ENCODE measurements at regions not wholly inside any gene's neighbourhood (a gene's known extent, or its start where the extent isn't known, plus 50 kb on each side); places are given as distances from the start of the nearest gene placed in this dataset.

DNA sequence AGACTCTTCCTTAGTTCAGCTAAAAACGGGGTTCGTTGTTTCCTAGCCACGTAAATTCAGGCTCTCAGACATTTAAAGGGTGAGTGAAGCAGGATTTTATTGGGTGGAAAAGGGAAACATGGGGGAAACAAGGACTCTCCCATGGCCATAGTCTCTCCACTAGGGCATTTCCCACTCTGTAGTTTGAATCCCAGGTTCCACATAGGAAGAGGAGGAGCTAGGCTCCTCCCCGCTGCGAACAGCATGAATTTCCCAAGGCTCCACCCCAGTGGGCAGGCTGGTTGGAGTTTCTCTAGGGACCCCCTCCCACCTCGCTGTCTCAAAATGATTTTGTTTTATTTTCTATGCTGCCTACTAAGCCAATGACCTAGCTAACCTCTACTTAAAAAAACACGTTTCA is 2170.8 kb upstream of the PCDH20 start:
- TF ChIP-seq, protein P1, sequence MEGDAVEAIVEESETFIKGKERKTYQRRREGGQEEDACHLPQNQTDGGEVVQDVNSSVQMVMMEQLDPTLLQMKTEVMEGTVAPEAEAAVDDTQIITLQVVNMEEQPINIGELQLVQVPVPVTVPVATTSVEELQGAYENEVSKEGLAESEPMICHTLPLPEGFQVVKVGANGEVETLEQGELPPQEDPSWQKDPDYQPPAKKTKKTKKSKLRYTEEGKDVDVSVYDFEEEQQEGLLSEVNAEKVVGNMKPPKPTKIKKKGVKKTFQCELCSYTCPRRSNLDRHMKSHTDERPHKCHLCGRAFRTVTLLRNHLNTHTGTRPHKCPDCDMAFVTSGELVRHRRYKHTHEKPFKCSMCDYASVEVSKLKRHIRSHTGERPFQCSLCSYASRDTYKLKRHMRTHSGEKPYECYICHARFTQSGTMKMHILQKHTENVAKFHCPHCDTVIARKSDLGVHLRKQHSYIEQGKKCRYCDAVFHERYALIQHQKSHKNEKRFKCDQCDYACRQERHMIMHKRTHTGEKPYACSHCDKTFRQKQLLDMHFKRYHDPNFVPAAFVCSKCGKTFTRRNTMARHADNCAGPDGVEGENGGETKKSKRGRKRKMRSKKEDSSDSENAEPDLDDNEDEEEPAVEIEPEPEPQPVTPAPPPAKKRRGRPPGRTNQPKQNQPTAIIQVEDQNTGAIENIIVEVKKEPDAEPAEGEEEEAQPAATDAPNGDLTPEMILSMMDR (conservative IDR thresholded peaks at IDR 0.05): no peak
- no peak for TF ChIP-seq ZFX (IDR thresholded peaks at IDR 0.05)

Data from C4-2B (cell line).